Activated CD4-positive, alpha-beta T cell treated with anti-CD3 and anti-CD28 coated beads for 48 hours (primary cell): ENCODE measurements at regions not wholly inside any gene's neighbourhood (a gene's known extent, or its start where the extent isn't known, plus 50 kb on each side); places are given as distances from the start of the nearest gene placed in this dataset.

Source experiments
- DNase-seq: peaks from one replicate; pipeline ENCODE4 v3.0.0-alpha.2; 2020

DNA sequence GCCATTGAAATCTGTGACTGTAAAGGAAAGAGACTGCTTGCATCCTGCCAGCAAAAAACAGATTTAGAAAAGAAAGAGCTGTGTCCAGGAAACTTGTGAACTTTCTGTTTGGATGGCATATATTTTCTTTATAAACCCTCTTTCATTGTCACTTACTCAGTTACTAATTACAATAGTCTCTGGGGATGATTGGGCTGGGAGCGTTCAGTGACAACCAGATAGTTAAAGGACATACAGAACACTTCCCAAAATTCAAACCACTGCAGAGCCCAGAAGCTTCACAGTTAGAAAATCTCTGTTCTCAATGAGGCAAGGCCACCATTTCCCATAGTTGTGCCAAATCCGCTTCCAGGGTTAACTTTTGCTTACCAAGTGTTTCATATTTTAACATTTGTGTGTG lies 98.6 kb upstream of the TAB2 start:
- no peak for DNase-seq

DNA sequence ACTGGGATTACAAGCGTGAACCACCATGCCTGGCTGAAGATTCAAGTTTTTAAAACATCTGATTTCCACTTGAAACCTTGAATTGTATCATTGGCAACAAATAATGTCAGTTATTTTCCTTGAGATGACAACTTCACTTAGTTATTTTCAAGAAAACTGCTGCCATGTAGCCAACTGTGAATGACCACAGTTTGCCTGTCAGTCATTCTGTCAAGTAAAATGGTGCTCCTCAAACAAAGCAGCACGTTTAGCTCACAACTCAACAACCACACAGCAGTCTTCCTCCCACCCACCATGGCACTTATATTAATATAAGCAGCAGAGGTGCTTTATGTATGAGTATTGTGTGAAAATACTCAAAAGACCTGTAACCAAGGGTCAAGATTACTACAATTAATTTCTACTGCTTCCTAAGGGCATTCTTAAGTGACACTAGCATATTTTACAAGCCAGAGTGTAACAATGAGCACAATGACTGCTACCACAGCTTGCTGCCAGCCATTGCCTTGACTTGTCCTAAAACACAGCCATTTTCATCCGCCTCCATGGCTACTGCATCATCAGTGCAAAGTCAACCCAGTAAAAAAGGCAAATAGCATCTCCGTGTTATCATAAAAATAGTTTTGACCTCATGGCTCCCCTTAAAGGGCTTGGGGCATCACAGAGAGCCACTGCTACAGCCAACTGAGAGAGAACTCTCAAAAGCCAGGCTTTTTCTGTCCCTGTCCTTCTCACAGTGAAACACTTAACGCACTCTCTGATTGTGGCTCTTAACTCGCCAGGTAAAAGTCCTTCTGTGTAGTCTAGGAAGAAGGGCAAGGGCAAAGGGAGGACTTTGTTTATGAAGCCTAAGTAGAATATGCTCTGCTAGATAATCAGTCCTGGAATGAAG lies 96.4 kb upstream of the TAB2 start:
- DNase-seq: no peak

DNA sequence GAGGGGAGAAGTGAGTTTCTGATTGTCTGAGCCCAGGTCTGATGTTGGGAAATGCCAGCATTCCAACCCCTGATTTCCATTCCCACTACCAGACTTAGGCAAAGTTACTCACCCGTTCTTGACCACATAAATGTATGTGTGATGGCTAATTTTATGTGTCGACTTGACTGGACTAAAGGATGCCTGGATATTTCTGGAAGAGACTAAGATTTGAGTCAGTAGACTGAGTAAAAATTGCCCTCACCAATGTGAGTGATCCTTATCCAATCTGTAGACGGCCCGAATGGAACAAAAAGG lies 95.8 kb upstream of the TAB2 start:
- no peak for DNase-seq

DNA sequence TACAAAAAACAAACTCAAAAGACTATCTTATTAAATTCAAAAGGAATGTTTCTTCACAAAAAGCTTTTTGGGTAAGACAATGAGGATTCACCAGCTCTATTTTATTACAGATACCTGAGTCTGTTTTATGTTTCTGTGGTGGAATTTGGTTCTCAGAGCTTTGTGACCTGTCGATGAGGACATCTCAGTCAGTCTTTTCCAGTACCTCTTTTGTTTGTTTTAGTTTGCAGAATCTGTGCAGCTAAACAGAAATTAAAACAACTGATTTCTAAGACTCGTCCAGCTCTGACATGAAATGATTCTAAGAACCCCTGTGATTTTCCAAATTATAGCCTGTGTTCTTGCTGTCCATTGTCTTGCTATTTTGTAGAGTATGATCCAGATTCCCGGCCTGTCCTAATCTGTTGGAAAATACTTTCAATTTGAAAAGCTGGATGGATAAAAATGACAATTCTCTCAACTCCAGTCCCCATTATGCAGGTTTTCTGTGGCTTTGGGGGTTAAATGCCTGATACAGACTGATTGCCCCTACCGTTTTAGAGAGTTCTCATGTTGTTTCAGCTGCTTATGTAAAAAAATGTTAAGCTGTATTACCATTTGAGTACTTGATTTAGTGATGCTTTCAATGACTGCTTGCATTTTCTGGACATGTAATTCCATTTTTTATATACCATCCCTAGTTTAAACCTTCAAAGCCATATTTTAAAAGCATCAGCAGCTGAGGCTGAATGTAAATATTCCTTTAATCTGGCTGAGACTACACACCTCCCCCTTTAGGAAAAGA lies 94.2 kb upstream of the TAB2 start:
- no peak for DNase-seq

DNA sequence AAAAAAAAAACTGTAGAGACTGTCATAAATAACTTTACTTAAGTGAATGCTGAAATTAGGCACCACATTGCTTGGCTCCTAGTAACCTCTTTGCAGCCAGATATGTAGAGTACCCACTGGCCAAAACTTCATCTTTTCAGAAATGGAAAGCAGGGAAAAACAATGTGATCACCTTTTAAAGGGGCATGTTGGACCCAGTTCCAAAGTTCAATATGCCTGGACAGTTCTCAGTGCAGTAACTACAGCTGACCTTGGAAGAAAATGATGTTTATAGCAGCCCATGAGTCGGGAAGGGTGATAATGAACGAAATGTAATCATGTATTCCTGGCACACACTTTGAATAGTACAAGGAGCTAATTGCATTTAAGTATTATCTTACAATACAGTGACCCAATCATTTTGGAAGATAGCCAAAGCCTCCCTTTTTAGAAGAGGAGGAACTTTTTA lies 93.6 kb upstream of the TAB2 start:
- DNase-seq: no peak

DNA sequence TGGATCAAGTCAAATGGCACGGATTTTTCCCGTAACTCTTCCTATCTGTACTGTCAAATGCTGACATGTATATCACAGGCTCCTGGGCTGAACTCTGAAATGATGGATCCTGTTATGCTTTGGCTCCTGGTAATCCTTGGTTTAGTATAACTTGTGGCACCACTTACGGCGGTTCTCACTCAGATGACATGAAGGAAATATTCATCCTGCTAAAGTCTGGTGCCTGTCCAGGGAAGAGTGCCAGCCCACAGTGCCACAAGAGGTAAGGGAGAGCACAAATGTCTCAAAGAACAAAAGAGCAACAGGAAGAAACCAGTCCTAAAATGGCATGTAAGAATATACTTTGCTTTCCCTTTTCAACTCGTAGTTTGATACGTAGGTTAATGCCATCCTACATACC lies 93.1 kb upstream of the TAB2 start:
- no peak for DNase-seq

DNA sequence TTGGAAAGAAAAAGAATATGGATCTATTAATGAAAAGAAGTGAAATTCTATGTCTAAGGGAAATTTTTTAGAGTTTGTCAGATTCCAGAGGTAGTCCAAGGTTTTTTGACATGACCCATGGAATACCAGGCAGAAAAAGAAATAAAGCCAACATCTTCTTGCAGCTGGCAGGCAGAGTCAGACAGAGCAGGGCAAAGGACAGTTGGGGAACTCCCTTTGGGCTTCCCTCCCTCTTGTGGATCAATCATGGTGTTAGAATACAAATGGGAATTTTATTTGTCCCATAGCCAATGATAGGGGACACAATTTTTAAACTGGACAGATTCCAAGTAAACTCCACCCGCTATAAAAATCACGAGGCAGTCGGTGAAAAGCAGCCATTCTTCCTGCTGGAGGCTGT lies 92.1 kb upstream of the TAB2 start:
- DNase-seq: no peak

DNA sequence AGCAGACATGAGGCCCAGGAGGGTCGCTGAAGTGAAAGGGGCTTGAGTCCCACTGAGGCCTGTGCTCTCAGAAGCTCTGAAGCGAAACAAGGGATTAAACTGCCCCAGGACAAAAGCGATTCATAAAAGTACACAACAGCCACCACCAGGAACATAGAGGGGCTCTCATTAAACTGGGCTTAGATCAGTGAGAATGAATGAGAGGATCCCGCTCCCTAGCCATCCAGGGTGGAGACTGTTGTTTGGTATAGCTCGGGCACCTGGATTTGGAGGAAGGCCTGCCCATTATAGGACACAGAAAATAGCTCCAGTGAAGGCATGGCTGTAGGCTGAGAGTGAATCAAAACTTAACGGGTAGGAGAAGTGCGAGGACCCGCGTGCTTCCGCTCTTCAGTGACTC lies 91.6 kb upstream of the TAB2 start:
- no peak for DNase-seq

DNA sequence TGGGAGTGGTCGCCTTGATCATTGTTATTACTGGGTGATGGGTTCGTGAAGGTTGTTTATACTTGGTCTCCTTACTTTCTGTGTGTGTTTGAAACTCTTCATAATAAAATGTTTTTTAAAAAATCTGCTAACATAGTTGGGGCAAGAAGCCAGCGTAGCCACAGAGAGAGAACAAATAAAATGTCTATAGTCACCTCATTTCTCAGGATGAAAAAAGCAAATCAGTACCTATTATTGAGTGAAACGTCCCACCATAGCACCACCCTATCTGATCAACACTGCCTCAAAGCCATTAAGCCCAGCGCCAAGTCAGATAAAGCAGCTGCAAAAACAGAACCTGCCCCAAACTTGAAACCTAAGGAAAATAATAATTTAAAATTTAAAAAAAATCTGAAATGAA lies 89.7 kb upstream of the TAB2 start:
- DNase-seq: no peak

DNA sequence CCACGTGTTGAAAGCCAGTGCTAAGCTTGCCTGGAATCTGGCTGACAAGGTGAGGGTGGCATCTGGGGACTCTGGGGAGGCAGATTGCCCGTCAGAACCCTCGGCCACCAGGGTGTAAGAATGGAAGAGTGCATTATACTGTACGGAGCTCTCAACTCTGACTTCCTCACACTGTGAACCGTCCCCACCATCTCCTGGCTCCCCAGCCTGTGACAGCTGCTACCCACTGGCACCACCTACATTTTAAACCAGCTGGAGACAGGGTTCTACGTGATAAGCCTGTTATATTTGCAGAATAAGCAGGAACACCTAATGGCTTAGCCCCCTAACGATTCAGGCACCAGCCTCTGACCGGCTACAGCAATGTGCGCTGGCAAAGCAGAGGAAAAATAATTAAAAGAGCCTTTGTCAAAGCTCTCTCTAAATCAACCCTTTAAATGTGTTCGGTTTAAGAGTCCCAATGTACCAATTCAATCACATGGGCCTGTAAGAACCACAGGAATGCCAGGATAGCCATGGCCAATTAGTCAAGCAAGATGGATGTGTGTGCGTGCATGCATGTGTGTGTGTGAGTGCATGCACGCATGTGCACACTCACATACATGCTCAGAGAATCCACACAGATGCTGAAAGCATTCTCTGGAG lies 89.1 kb upstream of the TAB2 start:
- DNase-seq: no peak

DNA sequence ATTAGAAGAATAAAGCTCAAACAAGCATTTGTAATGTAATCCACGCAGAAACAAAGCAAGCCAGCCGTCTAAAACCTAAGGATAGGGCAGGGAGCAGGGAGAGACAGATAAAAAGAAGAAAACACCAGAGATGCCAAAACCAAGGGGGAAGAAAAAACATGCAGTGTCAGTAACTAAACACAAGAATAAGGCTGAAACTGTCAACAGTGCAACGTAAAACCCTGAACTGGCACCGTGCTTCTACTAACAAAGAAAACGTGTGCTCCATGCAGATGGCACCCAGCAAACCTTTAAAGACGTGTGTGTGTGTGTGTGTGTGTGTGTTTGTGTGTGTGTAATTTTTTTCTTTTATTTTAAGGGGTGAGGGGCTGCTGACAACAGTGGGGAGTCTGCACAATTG lies 88.4 kb upstream of the TAB2 start:
- DNase-seq: no peak

DNA sequence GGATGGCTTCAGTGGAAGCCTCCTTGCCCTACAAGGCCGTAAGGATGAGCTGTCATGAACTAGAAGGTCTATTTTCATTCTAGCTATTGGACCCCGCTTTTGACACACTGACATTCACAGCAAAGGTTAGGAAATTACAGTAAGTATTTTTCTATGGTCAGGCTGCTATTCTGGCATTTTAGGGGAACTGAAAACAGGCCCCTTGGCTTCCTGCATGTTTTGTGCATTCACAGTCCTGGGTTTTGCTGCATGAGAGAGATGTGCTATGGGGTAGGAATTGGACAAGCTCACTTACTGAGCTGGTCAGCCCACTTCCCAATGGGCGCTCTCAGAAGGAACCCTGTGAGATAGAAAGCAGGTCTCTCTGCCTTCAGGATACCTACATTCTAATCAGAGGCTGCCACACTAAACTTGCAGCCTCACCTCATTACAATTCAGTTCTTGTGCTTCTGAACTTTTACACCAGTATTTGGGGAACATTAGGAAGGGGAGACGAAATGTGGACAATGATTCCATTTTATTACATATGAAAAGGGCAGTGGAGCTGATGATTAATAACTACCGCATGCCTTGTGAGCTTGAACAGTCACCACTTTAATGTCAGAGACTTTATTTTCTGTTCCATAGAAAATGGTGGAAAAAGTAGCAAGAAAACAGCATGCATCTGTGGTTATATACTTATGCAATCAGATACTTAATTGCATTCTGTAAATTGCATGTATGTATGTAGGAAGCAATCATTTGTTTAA lies 86.6 kb upstream of the TAB2 start:
- no peak for DNase-seq

DNA sequence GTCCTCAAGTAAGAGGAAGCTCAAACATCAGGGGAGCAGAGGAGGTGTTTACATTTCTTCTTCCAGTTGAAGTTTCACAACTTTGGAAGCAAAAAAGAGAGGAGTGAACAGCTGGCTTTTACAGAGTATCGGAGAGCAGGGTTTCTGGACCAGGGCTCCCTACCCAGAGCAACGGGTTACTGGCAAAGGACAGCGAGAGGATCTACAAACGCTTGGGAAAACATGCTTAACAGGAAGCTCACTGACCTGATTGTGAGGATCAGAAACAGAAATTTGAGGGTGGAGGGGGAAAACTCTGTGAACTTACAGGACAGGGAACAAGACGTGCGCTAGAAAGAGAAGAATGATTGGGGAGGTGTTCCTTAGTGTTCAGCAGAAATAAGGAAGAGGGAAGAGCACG lies 85.7 kb upstream of the TAB2 start:
- DNase-seq: no peak

DNA sequence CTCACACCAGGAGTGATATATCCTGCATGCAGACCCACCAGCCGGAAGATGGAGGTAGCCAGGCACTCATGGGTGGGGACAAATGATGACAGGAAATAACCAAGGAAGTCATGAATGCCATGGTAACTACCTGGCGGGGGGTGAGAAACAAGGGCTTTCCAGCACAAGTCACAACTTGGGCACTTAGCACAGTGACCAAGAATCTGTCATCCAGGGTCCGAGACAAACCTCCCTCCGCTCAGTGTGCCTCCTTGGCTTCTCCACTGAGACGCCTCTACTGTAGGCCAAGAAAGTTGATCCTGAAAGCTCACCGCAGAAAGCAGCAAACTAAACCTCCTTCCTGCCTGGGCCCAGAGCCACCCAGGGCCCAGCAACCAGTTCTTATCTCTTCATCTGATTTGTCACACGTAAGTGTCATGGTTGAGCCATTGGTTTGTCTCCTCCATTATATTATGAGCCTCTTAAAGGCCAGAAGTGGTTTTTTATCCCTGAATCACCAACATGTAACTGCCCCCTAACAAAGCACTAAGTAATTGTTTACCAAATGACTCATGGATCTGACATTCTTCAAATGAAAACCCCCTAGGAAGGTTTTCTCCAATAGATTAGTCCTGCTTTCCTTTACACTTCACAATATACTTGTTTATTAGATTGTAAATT lies 84.3 kb upstream of the TAB2 start:
- DNase-seq: peak; percentile 67

DNA sequence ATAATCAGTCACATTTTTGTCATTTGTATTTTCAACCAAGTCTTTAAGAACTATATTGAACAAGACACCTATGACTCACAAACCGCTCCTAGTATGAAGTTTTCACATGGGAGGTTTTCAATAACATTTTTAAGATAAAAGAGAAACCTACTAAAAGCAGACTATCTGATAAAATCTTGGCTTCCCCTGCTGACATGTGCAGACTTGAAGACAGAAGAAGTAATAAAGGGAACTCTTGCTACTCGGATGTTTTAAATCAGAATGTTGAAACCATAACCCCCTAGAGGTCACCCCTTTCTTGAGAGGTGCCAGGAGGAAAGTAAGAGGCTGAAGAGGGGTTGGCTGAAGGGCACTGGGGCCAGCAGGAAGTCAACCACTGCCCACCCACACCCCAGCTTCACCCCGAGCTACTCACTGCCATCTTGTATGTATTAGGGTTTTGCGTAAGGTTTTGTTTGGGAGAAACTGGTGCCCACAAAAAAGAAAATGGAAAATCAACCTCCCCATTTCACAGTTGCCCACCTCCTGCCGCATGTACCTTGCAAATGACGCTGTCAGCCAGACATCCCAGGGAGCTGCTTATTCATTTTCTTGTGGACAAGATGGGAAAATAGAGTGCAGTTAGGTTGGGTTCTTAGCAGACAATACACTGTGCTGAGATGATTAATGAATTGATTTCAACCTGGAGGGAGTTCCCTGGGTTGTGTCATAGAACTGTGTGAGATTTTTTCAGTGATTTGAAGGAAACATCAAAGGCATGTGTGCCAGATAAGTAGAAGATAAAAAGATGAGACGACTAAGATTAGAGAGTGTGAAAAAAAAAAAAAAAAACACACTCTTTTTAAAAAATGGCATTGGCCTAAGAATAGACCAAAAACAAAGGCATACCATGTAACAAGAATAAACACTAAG lies 83.2 kb upstream of the TAB2 start:
- peak; percentile 65 for DNase-seq

DNA sequence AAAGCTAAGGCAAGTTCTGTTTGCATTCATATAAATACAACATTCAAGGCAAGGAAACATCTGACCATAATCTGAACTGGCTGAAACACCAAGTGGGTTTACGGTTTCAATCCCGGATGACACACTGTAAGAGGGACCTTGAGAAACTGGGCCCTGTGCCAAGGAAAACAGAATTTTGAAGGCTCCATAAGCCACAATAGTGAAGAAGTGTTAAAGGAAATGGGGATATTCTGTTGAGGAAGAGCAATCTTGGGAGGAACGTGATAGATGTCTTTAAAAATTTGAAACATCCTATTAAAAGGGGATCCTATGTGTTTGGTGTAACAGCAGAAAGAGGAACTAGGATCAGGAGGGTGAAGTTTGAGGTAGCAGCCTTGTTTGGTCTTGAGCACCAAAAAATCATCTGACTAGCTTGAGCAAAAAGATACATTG lies 82.4 kb upstream of the TAB2 start:
- DNase-seq: no peak

DNA sequence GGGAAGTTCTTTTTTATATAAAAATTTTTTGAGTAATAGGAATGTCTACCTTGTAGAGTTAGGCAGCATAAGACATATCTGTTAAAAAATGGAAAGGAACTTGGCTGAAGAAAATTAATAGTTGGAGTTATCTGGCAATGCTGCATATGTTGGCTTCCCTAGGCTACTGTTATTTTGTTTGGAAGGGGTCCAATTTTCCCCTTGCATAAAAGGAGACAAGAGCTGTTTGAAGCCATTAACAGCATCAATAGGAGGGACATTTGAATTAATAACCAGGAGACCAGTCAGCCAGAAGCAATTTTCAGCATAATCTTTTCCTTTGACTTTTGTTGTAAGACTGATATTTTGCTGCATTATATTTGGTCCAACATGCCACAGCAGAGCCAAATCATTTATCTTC lies 80.9 kb upstream of the TAB2 start:
- DNase-seq: no peak

DNA sequence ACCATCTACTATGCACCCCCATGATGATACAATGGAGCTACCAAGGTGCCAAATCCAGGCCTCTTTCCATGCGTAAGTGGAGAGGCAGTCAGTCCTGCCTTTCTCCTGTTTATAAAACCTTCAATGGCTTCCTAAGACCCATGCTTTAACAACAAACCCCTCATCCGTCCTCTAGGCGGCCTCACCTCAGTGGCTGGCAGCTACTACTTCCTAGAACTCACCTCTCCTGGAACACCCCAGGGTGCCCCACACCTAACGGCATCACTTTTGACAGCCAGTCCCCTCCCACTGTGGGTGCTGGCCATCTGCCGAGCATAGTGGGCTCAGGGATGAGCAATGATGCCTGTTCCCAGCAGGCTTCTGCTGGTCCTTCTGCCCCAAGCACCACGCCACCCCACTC lies 80.0 kb upstream of the TAB2 start:
- DNase-seq: no peak

DNA sequence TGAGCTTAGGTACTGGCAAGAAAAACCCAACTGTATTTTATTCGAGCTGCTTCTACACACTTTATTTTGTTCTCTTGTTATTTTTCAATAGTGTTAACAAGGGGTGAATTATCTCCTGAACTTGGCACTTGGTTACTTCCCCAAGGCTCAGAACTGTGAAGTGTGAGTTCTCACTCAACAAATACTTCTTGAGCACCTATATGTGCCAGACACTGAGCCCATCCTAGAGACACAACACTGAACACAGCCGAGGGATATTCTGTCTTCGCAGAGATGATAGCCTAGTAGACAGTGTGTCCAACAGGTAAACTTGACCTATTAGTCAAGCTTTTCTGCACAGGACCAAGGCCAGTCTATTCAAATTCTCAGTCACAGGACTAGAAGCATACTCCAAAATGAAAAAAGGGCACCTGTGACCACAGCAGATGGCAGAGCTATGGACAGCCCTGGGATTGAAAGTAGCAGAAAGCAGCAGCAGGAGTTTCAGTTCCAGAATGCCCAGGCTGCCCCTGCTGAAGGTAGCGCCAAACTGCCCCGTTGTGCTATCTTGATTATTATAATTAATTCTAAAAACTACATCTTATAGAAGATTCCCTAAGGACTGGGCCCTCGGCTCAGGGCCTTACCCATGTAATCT lies 77.8 kb upstream of the TAB2 start:
- DNase-seq: no peak

DNA sequence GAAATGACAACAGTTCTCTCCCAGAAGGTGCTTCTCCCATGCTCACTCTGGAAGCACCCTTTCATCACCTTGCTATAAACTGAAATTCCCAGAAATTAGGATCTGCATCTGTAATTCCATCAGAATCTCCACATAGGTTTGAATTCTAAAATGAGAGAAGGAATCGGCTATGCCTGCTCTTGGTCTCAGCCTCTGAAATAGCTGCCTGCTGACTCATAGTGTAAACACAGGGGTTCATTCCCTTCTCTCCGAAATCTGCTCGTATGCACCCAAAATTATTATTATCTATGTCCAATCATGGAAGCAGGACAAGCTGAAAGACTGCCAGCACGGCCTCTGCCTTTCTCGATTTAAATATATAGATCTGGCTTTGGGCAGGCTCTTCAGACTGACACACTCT lies 74.6 kb upstream of the TAB2 start:
- no peak for DNase-seq

DNA sequence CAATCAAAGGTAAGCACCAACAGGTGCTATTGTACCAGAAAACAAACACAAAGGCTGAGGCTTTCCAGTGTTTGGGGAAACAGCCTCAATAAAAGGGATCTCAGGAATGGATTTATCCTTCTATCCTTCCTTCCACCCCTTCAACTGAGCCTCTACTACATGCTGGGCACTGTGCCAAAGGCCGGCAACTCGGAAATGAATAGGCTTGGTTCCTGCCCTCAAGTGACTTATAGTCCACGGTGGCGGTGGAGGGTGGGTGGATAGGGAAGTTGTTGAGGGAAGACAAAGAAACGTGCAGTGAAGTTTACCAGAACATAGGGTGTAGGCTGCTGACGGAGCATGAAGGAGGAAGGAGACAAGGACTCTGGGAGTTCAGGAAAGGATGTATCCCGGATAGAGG lies 73.4 kb upstream of the TAB2 start:
- DNase-seq: no peak
